ENCODE measurements at regions not wholly inside any gene's neighbourhood (a gene's known extent, or its start where the extent isn't known, plus 50 kb on each side); places are given as distances from the start of the nearest gene placed in this dataset.

DNA sequence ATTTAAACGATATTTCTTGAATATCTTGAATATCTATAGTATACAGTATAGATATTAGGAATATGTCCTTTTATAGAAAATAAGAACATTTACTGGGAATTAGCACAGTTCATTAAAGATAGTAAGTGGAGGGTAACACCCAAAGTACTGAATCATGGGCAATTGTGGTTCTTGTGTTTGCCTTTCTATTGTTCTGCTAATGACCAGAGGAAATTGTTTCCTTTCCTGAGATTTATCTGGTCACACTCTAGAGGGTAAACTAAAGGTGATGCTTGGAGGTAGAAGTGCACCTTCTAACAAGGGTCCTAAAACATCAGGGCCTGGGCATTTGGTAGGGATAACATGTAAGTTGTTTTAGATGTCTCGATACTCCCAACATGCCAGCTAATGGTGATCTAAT is 241.3 kb upstream of the SFRP2 start:
- DNase-seq: no peak

DNA sequence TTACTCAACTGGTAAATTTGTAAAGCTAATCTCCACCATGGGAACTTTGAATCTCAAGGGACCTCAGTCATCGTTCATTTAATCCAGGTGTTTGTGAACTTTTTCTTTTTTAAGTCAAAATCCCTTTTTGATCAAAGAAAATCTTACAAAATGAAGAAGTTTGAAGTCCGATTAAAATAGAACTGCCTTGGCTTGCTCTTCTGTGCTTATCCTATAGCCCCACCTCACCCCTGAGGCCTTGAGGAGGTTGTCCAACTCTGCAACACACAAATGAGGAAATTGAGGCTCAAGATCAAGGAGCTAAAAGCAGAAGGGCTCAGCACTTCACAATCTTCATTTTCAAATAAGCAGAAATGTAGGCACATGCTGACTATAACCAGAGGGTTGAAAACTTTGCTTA is 240.3 kb upstream of the SFRP2 start:
- DNase-seq: no peak

DNA sequence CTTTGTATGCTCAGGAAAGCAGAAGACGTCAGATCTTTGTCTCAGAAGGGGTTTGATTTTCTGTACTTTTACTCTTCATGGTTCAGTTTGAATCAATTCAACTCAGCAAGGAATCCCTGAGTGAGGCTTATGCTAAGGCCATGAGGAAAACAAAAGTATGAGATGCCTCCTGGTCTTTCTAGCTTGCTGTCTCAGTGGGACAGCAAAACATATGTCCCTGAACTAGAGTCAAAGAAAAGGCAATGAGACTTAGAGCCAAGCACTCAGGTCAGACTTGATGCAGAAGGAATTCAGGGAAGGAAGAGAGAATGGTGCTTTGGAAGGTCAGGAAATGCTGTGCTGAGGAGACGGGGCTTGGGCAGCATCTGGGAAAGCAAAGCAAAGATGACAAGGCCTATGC is 236.2 kb upstream of the SFRP2 start:
- DNase-seq: no peak

DNA sequence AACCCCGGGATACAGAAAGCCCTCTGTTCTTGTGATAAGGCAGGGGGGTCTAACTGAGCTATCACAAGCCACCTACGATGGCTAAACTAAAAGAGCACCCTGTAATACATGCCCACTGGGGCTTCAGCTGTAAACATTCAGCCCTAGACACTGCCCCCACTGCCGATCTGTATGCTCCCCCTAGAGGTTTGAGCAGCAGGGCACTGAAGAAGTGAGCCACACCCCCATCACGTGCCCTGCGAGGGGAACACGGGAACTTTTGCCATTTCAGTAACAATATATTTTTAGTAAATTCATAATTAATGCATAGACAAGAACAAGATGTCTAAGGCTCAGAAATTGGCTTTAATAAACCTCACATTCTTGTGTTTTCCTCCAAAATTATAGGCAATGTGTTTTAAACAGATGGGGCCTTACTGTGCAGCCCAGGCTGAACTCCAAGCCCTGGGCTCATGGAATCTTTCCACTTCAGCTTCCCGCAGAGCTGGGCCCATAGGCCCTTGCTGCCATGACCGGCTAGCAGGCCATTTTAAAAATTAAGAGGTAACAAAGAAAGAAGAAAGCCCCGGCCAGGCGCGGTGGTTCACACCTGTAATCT is 235.3 kb upstream of the SFRP2 start:
- no peak for DNase-seq

DNA sequence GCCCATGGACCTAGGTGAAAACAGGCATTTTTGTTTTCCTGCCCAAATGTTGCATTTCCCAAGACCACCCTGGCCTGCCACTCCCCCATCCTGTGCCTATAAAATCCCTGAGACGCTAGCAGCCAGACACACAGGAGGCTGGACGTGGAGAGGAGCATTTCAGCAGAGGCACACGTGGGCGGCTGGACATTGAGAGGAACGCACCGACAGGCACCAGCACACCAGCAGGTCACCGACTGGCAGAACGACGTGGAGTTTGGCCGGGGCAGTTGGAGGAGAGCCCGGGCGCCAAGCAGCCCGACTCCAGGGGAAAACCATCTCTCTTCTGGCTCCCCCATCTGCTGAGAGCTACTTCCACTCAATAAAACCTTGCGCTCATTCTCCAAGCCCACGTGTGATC is 234.8 kb upstream of the SFRP2 start:
- peak; percentile 0 for DNase-seq

DNA sequence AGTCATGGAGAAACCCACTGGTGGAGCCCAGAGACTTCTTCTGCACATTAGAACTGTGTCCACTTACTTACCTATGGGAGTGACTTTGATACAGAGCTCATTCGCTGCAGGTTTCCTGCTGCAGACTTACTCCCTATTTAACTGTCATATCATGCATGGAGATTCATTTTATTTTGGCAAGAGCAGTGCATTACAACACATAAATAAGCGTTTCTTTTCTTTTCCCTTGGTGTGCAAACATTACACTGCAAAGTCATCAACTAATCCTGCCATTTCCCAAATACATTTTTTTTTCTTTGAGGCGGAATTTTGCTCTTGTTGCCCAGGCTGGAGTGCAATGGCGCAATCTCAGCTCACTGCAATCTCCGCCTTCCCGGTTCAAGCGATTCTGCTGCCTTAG is 230.9 kb upstream of the SFRP2 start:
- no peak for DNase-seq

- DNase-seq: no peak
Observed at GRCh38 chr4:154018659-154019058, 229.8 kb upstream of the SFRP2 start.

DNA sequence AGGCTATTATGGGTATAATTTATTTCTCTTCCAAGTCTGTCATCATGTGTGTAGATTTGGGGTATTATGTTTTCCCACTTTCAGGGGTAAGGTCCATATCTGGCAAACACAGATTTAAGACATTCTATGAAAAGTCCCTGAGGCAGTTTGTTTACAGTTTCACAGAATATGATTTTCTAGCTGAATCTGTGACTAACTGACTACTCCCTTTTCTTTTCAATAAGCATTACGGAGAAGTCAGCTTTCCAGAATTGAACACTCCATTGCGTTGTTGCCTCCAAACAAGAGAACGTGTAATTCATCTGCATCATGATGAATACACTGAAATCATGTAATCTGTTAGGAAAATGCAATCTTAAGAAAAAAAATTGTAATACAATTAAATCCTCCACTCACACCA is 226.7 kb upstream of the SFRP2 start:
- no peak for DNase-seq

DNA sequence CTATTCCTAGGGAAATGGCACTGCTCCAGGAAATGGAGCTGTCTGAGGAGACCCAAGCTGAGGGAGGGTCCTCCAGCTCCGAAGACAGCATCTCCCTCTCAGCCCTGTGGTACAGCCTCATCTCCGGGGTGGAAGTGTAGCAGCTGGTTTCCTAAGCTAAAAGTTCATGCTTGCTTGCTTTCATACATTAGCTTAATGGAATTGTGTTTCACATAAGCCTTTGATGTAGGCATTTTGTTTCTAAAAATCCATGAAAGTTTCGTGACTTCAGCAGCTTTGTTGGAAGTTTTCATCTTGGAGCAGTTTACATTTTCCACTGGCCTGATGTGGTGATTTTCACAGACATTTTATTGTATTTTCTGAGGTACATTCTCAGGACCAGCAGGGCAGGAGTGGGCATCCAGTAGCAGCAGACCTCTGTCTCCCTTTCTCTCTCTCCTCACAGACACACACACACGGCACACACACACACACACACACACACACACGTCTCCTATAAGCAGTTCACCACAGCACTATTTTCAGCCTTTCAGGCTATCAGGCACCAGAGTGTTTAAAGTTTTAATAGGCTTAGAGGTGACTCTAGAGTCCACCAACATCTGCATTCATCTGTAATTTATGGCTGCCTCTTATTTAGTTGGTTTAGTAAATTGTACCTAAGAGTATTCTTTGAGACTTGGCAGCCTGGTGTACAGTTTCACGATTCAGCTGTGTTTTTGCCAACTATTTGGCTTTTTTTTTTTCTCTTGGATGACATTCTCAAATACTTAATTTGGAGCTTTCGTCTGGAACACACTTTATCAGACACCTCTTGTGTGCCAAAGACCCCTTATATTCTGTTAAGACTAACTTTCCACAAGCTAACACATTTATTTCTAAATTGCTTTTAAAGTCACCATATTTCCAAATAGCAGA is 225.8 kb upstream of the SFRP2 start:
- no peak for DNase-seq

- no peak for DNase-seq
Observed at GRCh38 chr4:154013576-154013975, 224.7 kb upstream of the SFRP2 start.

GRCh38 chr4:154010371-154010770 is 221.5 kb upstream of the SFRP2 start:
- DNase-seq: no peak

GRCh38 chr4:154009788-154010187 is 220.9 kb upstream of the SFRP2 start:
- no peak for DNase-seq

- DNase-seq: no peak
Observed at GRCh38 chr4:154009191-154009590, 220.3 kb upstream of the SFRP2 start.

DNA sequence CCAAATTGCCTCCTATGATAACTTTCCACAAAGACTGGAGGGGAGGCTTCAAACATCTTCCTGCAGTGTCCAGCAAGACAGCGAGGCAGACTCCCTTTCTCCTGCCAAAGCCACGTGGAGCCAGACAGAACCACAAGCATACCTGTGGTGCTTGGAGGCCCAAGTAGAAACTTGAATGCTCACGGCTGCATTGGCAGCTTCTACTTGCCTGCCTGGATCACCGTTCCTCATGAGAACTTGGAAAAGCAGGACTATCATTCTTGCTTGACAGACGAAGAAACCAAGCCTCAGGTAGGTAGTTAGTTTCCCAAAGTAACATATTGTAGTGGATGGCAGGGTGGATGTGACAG is 216.3 kb upstream of the SFRP2 start:
- DNase-seq: no peak

DNA sequence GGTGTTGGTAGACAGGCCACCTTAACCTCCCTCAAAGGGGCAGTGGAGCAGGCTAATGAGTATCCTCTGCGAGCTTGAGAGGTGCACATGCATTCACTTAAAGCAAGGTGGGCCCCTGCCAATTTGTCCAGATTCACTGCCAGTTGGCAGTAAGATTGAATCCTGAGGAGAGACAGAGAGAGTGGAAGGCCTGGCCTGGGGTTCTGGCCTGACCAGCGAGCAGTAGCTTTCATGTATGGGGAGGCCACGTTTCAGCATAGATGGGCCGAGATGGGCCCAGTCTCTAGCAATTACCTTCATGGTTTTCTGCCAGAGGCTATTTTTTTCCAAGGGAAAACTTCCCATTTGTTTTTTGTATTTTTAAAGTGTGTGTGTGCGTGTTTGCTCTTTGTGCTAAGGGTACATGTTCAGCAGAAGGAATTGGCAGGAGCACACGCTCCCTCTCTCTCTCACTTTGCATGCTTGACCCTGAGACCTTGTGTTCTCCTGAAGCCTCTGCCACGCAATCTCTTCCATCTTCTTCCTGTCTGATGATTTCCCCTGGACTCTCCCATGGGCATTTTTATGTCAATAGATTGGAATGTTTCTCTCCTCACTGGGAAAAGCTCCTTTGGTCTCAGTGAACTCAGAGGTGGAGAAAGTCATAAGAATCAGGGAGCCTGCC is 215.8 kb upstream of the SFRP2 start:
- no peak for DNase-seq

DNA sequence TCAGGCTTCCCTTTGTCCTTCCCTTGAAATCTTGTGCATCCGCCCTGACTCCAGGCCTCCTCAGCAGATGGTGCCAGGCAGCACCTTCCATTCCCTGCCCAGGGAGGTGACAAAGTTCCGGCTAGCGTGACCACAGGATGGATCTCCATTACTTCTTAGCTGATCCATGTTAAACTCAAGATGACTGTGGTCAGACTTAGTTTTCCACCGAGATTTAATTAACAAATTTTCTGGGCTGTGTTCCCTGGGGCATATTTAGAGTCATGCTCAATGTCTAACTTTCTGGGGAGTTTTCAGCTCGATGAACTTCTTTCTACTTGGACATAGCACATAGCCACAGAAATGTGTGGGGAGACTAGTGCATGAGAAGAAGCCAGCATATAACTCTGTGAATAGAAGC is 215.1 kb upstream of the SFRP2 start:
- DNase-seq: no peak

GRCh38 chr4:154003378-154003777 is 214.5 kb upstream of the SFRP2 start:
- DNase-seq: no peak

- DNase-seq: no peak
Observed at GRCh38 chr4:154001193-154001592, 212.3 kb upstream of the SFRP2 start.

DNA sequence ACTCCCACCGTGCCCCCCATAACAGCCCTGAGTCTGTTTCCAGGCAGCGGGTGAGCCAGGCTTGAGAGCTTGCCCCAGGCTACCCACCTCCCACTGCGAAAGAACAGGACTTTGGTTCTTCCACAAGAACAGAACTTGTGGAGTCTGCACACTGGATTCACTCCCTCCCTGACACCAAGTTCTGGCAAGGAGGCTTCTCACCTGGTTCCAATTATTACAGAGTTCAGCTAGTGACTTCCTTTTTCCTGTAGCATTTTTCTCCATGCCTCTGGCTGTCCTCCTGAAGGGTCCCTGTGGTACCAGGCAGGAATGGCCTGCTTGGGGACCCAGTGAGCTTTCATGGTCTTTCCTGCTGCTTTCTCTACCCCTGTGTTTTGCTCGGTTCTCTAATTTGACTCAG is 208.6 kb upstream of the SFRP2 start:
- no peak for DNase-seq

DNA sequence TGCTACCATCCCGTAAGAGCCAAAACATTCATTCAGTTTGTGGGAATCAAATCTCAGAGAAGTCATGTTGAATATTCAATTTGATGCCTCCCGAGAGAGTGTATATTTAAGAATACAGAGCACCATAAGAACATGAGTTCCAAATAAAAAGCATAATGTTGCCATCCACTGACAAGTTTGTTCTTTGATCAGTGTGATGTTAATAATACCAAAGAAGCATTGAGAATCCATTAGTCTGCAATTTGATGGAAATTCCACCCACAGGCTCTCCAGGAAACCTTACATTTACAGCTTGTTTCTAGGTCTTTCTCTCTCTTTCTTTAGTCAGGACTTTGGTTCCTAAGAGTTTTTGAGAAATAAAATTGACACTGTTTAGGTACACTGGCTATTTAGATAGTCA is 200.6 kb upstream of the SFRP2 start:
- no peak for DNase-seq

GRCh38 chr4:153988492-153989363 is 199.8 kb upstream of the SFRP2 start:
- no peak for DNase-seq

DNA sequence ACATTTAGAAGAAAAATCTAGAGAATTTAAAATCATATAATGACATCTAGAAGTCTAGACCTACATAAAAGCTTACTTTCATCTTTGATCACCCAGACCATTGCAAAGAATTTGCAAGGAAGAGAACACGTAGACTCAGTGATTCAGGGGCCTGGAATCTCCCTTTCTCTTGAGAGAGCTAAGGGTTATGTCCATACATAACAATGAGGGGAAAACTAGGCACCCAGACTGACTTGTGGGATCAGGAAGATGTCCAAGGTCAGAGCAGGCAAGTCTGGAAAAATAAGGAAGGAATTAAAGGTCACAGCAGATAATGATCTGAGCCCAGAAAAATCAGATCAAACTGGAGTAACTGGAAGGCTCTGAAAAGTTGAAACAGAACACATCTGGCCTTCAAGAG is 198.4 kb upstream of the SFRP2 start:
- DNase-seq: no peak

DNA sequence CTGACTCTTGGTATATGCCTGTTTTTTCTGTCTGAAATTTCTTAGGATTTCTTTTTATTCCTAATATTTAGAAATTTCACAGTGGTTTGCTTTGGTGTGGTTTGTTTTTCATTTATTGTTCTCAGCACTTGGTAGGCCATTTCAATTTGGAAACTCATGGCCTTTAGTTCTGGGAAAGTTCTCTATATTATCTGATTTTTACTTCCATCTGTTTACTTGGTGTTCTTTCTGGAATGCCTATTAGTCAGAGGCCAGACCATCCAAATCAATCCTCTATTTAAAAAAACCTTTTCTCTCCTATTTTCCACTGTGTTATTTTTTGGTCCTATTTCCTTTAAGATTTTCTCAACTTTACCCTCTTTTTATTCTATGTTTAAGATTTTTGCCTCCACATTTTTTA is 188.1 kb upstream of the SFRP2 start:
- DNase-seq: no peak
